IMR-90 (cell line): ENCODE measurements at regions not wholly inside any gene's neighbourhood (a gene's known extent, or its start where the extent isn't known, plus 50 kb on each side); places are given as distances from the start of the nearest gene placed in this dataset.

Experiments
- ATAC-seq: fragments of 200-7000 bp; cut with Tn5 transposase; 2 replicates; pipeline ENCODE4 v1.9.1; 2020; ENCODE audit warnings: low read depth, mild to moderate bottlenecking, moderate library complexity
- BruUV-seq: library from RNA; stranded (reverse); fragments of 400-500 nt; replicated peaks from 2 replicates; lab custom pipeline; 2021; lab: Mats Ljungman, UMichigan
- CTCF ChIA-PET: fragments of 300-600 bp; formaldehyde crosslinking; extraction: SDS; loops from one replicate; lab custom pipeline; 2021; ENCODE audit warnings: antibody characterized with exemption; lab: Yijun Ruan, JAX
- POLR2A ChIA-PET: fragments of 300-600 bp; sonication (Branson Sonifier 250); formaldehyde crosslinking; loops from one replicate; lab custom pipeline; 2022; ENCODE audit warnings: antibody characterized with exemption; ENCODE audit not compliant: unreplicated experiment; lab: Charles Lee
- DNase-seq: peaks from one replicate; pipeline ENCODE4 v3.0.0; 2013
- H2AFZ ChIP-seq: replicated peaks from 2 replicates; pipeline ENCODE3; 2013; ENCODE audit warnings: low read length, mild to moderate bottlenecking; ENCODE audit not compliant: poor library complexity
- H2AK5ac ChIP-seq: 2 replicates; pipeline ENCODE4 v1.6.1; 2013; ENCODE audit warnings: low read depth, low read length, inconsistent platforms
- H2AK9ac ChIP-seq: replicated peaks from 2 replicates; pipeline ENCODE3; 2013; ENCODE audit warnings: mild to moderate bottlenecking, low read depth, low read length, moderate library complexity; ENCODE audit not compliant: poor library complexity
- H2BK120ac ChIP-seq: 2 replicates; pipeline ENCODE4 v1.6.1; 2013; ENCODE audit warnings: low read depth, low read length, inconsistent platforms
- H2BK15ac ChIP-seq: 3 replicates; pipeline ENCODE4 v1.6.1; 2013; ENCODE audit warnings: low read depth, low read length, inconsistent platforms
- H2BK20ac ChIP-seq: 2 replicates; pipeline ENCODE4 v1.6.1; 2013; ENCODE audit warnings: low read depth, mild to moderate bottlenecking, inconsistent platforms, low read length, moderate library complexity
- H2BK5ac ChIP-seq: 2 replicates; pipeline ENCODE4 v1.6.1; 2013; ENCODE audit warnings: mild to moderate bottlenecking, low read depth, low read length, inconsistent platforms; ENCODE audit not compliant: poor library complexity, severe bottlenecking
- H3K14ac ChIP-seq: replicated peaks from 2 replicates; pipeline ENCODE4 v1.6.1; 2013; ENCODE audit warnings: low read depth, low read length, inconsistent platforms
- H3K18ac ChIP-seq: 2 replicates; pipeline ENCODE4 v1.6.1; 2013; ENCODE audit warnings: low read depth, low read length, control low read depth
- H3K23ac ChIP-seq: 2 replicates; pipeline ENCODE4 v1.6.1; 2013; ENCODE audit warnings: low read depth, low read length, inconsistent platforms
- H3K27ac ChIP-seq: 2 replicates; pipeline ENCODE4 v1.5.1; 2013; ENCODE audit warnings: mild to moderate bottlenecking, control low read depth, low read length; ENCODE audit not compliant: insufficient read depth
- H3K27me3 ChIP-seq: 2 replicates; pipeline ENCODE4 v1.6.1; 2013; ENCODE audit warnings: low read length; ENCODE audit not compliant: control insufficient read depth, insufficient read depth
- H3K36me3 ChIP-seq: 2 replicates; pipeline ENCODE4 v1.6.1; 2013; ENCODE audit warnings: low read length, mixed read lengths; ENCODE audit not compliant: control insufficient read depth, insufficient read depth
- H3K4ac ChIP-seq: 2 replicates; pipeline ENCODE4 v1.6.1; 2013; ENCODE audit warnings: low read depth, low read length, inconsistent platforms
- H3K4me1 ChIP-seq: 2 replicates; pipeline ENCODE4 v1.6.1; 2013; ENCODE audit warnings: low read length, mixed read lengths; ENCODE audit not compliant: control insufficient read depth, insufficient read depth
- H3K4me2 ChIP-seq: 2 replicates; pipeline ENCODE4 v1.6.1; 2013; ENCODE audit warnings: low read depth, mild to moderate bottlenecking, control low read depth, low read length, moderate library complexity
- H3K4me3 ChIP-seq: 2 replicates; pipeline ENCODE4 v1.5.1; 2013; ENCODE audit warnings: low read depth, mild to moderate bottlenecking, control low read depth, low read length, moderate library complexity; ENCODE audit not compliant: insufficient read depth
- H3K56ac ChIP-seq: 2 replicates; pipeline ENCODE4 v1.6.1; 2013; ENCODE audit warnings: low read length, inconsistent platforms; ENCODE audit not compliant: insufficient read depth; ENCODE audit errors: extremely low read depth
- H3K79me1 ChIP-seq, 2 experiments: 2 replicates each; pipeline ENCODE4 v1.6.1; 2013; ENCODE audit warnings: low read length in 2 of 2, inconsistent platforms in 1 of 2, low read depth in 1 of 2
- H3K9ac ChIP-seq: 2 replicates; pipeline ENCODE4 v1.6.1; 2013; ENCODE audit warnings: low read depth, low read length, control low read depth
- H3K9me1 ChIP-seq: 2 replicates; pipeline ENCODE4 v1.6.1; 2013; ENCODE audit warnings: low read length, inconsistent platforms; ENCODE audit not compliant: insufficient read depth
- H3K9me3 ChIP-seq: 2 replicates; pipeline ENCODE4 v1.6.1; 2013; ENCODE audit warnings: low read length; ENCODE audit not compliant: control insufficient read depth, insufficient read depth
- H4K20me1 ChIP-seq: 2 replicates; pipeline ENCODE4 v1.6.1; 2013; ENCODE audit warnings: low read length, inconsistent platforms; ENCODE audit not compliant: insufficient read depth
- H4K5ac ChIP-seq: 2 replicates; pipeline ENCODE4 v1.6.1; 2013; ENCODE audit warnings: mild to moderate bottlenecking, low read depth, low read length, control low read depth
- H4K8ac ChIP-seq, 2 experiments: 2 replicates each; pipeline ENCODE4 v1.6.1; 2013; ENCODE audit warnings: low read depth in 2 of 2, low read length in 2 of 2, control low read depth in 1 of 2, inconsistent platforms in 1 of 2
- H4K91ac ChIP-seq: 2 replicates; pipeline ENCODE4 v1.6.1; 2013; ENCODE audit warnings: low read depth, low read length, inconsistent platforms; ENCODE audit not compliant: insufficient read depth
- BHLHE40 ChIP-seq: fragments of 150-350 bp; IDR thresholded peaks from 2 replicates; pipeline ENCODE4 v1.6.1; 2016; ENCODE audit warnings: mild to moderate bottlenecking, low read depth, low read length
- CEBPB ChIP-seq: IDR thresholded peaks from 2 replicates; pipeline ENCODE4 v1.6.1; 2012; ENCODE audit warnings: low read depth, low read length, improper control_type of control experiment
- CTCF ChIP-seq: conservative IDR thresholded peaks from 2 replicates; pipeline ENCODE4 v1.5.1; 2012; ENCODE audit warnings: mild to moderate bottlenecking, low read depth, low read length, improper control_type of control experiment
- MXI1 ChIP-seq: IDR thresholded peaks from 2 replicates; pipeline ENCODE4 v1.6.1; 2012; ENCODE audit warnings: low read depth, mild to moderate bottlenecking, low read length, moderate library complexity, borderline replicate concordance
- NFE2L2 ChIP-seq: fragments of 150-350 bp; IDR thresholded peaks from 2 replicates; pipeline ENCODE4 v1.6.1; 2016; ENCODE audit warnings: low read depth, mild to moderate bottlenecking, low read length
- RAD21 ChIP-seq: IDR thresholded peaks from 2 replicates; pipeline ENCODE4 v1.6.1; 2012; ENCODE audit warnings: low read length, improper control_type of control experiment
- RFX5 ChIP-seq: IDR thresholded peaks from 2 replicates; pipeline ENCODE4 v1.8.0; 2012; ENCODE audit warnings: low read depth, mild to moderate bottlenecking, low read length, moderate library complexity
- SMC3 ChIP-seq: fragments of 150-350 bp; IDR thresholded peaks from 2 replicates; pipeline ENCODE4 v1.6.1; 2016; ENCODE audit warnings: low read depth, mild to moderate bottlenecking, antibody characterized with exemption, low read length, moderate library complexity
- USF2 ChIP-seq: fragments of 150-350 bp; IDR thresholded peaks from 2 replicates; pipeline ENCODE4 v1.6.1; 2017; ENCODE audit warnings: mild to moderate bottlenecking, antibody characterized with exemption, low read length, low read depth
- WGBS, 2 experiments: methylation state at CpG; one replicate each; pipeline versions ENCODE4 v1.1.5 to v1.1.7; 2013; ENCODE audit warnings: missing lambda C conversion rate in 2 of 2; ENCODE audit not compliant: insufficient read length in 1 of 2; ENCODE audit errors: extremely low coverage in 2 of 2; 5-methylcytosine and 5-hydroxymethylcytosine counted together
- dilution Hi-C: fragments of 300-500 bp; cut with HindIII; formaldehyde crosslinking; loops from one replicate; pipeline ENCODE4 v1.14.3; 2018; ENCODE audit warnings: low sequenced_read_pairs; ENCODE audit not compliant: unreplicated experiment
- in situ Hi-C: fragments of 300-500 bp; cut with MboI; formaldehyde crosslinking; loops from 3 replicates; pipeline ENCODE4 v1.14.3; 2019; ENCODE audit warnings: low sequenced_read_pairs, inconsistent platforms, mixed read lengths
- intact Hi-C: fragments of 100-400 bp; cut with micrococcal nuclease; formaldehyde crosslinking; loops from 2 replicates; pipeline ENCODE4 v1.10.0; 2022

GRCh38 chr16:86953631-86954391 lies 363.4 kb downstream of the C16orf95 start:
- H2BK15ac ChIP-seq: no peak overlapping the region

More at GRCh38 chr16:86953631-86954391, 363.4 kb downstream of the C16orf95 start:
- H2AK9ac ChIP-seq: peak overlapping the region; percentile 15
- no peaks in the 10 kb centered on the region for H3K9me3 ChIP-seq
- 88% methylated on average over 18 of the region's 29 CpGs; no CpG with 5 or more reads in 1 of the 2 experiments for WGBS, 2 experiments
- H4K5ac ChIP-seq: no peak overlapping the region
- H3K79me1 ChIP-seq: peaks cover 0 to 17% of the 10 kb centered on the region in 2 experiments; a peak in 2 of 4 replicates
- intact Hi-C loops: no loop called here
- dilution Hi-C loops: no loop called here
- peaks cover 6% of the 10 kb centered on the region for H3K4me1 ChIP-seq
- H3K9me1 ChIP-seq: peaks cover 25% of the 10 kb centered on the region
- H2AFZ ChIP-seq: peak overlapping the region; percentile 69
- ATAC-seq (no peak), DNase-seq (no peak)
- H4K20me1 ChIP-seq: peaks cover 3% of the 10 kb centered on the region; the same call in 1 of the 2 replicates
- H3K36me3 ChIP-seq: no peaks in the 10 kb centered on the region
- H4K91ac ChIP-seq: peak overlapping the region; percentile 97; the same call in 1 of the 2 replicates
- no TSS peak for BruUV-seq
- in situ Hi-C loops: no loop called here
- no peak overlapping the region for H2BK20ac ChIP-seq
- no peak overlapping the region for H3K27ac ChIP-seq
- peak overlapping the region; percentile 99 for H2AK5ac ChIP-seq
- no peak overlapping the region for H3K56ac ChIP-seq
- no peaks in the 10 kb centered on the region for H3K27me3 ChIP-seq
- peak overlapping the region in 1 of 2 experiments; percentile 62; a peak in 2 of 4 replicates for H4K8ac ChIP-seq
- H2BK5ac ChIP-seq: no peak overlapping the region
- H3K4ac ChIP-seq: peak overlapping the region; percentile 95; the same call in 1 of the 2 replicates
- peak overlapping the region; percentile 99 for H2BK120ac ChIP-seq
- TF ChIP-seq MXI1: no peak
- no peak for TF ChIP-seq SMC3
- no peak for TF ChIP-seq CTCF
- no peak for TF ChIP-seq USF2
- TF ChIP-seq NFE2L2: no peak
- no peak for TF ChIP-seq RFX5
- TF ChIP-seq CEBPB: no peak
- no peak for TF ChIP-seq BHLHE40
- TF ChIP-seq RAD21: no peak
- no peak overlapping the region for H3K4me3 ChIP-seq
- H3K23ac ChIP-seq: no peak overlapping the region
- ChIA-PET POLR2A (no interaction called here), CTCF (no interaction called here)
- no peak overlapping the region for H3K9ac ChIP-seq
- H3K18ac ChIP-seq: no peak overlapping the region
- H3K4me2 ChIP-seq: no peak overlapping the region
- no peak overlapping the region for H3K14ac ChIP-seq
